ENCODE measurements at regions not wholly inside any gene's neighbourhood (a gene's known extent, or its start where the extent isn't known, plus 50 kb on each side); places are given as distances from the start of the nearest gene placed in this dataset.

DNA sequence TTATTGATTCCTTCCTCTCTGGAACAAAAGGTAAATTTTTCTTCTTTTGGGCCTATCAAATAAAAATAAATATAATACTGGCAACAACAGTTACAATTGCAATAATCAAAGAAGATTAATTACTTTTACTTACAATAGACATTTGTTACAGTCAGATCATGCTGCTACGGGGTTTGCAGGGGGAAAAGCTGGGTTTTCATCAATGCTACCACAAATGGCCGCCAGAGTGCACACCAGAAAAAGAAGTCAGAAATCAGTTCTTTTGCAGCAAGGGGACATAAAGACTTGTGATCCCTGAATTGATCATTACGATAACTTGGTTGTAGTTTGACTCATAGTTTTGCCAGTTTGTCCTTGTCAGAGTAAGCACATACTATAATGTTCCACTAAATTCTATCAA, 714.5 kb upstream of the EYS start:
- peak; percentile 22 for DNase-seq (ENCODE audit: extremely low spot score)
- ChIA-PET POLR2A (no interaction called here), CTCF (no interaction called here)
- no peak for TF ChIP-seq TARDBP (IDR thresholded peaks at IDR 0.05)

DNA sequence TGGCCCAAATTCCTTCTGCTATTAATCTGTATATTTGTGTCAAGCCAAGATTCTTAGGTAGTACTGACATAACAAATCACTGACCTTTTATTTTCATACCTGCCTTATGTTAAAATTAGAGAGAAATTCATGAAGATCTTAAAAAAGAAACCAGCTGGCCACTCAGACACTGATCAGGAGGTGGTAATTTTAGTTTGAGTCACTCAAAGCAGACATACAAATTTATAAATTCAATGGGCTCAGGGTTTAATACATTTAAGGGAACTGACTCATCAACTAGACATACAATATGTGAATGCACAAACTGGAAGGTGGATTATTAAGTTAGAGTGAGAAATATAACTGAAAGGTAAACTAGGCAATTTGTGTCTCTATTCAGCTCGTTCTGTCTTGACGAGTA, 711.9 kb upstream of the EYS start:
- CTCF ChIA-PET: no interaction called here
- DNase-seq (ENCODE audit: extremely low spot score): no peak
- no peak for TF ChIP-seq FOXM1 (IDR thresholded peaks at IDR 0.05; ENCODE audit: borderline replicate concordance)
- TF ChIP-seq ZNF384 (IDR thresholded peaks at IDR 0.05): no peak
- TF ChIP-seq, protein P1, sequence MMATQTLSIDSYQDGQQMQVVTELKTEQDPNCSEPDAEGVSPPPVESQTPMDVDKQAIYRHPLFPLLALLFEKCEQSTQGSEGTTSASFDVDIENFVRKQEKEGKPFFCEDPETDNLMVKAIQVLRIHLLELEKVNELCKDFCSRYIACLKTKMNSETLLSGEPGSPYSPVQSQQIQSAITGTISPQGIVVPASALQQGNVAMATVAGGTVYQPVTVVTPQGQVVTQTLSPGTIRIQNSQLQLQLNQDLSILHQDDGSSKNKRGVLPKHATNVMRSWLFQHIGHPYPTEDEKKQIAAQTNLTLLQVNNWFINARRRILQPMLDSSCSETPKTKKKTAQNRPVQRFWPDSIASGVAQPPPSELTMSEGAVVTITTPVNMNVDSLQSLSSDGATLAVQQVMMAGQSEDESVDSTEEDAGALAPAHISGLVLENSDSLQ (IDR thresholded peaks at IDR 0.05): no peak
- no peak for TF ChIP-seq SUZ12 (IDR thresholded peaks at IDR 0.05)
- TF ChIP-seq HDGF (IDR thresholded peaks at IDR 0.05; ENCODE audit: borderline replicate concordance): no peak
- no peak for TF ChIP-seq ARNT (IDR thresholded peaks at IDR 0.05)
- no peak for TF ChIP-seq L3MBTL2 (conservative IDR thresholded peaks at IDR 0.05)
- no peak for TF ChIP-seq SP1 (IDR thresholded peaks at IDR 0.05)
- TF ChIP-seq TARDBP (IDR thresholded peaks at IDR 0.05): no peak
- no peak for TF ChIP-seq LEF1 (IDR thresholded peaks at IDR 0.05; ENCODE audit: borderline replicate concordance)
- no peak for TF ChIP-seq BHLHE40 (IDR thresholded peaks at IDR 0.05; ENCODE audit: borderline replicate concordance)
- no peak for TF ChIP-seq FOXK2 (IDR thresholded peaks at IDR 0.05)
- TF ChIP-seq FOXA1 (IDR thresholded peaks at IDR 0.05): no peak
- TF ChIP-seq NFRKB (IDR thresholded peaks at IDR 0.05): no peak
- TF ChIP-seq CTBP1 (IDR thresholded peaks at IDR 0.05; ENCODE audit: borderline replicate concordance): no peak
- TF ChIP-seq ELF4 (IDR thresholded peaks at IDR 0.05): no peak
- POLR2A ChIA-PET: no interaction called here

DNA sequence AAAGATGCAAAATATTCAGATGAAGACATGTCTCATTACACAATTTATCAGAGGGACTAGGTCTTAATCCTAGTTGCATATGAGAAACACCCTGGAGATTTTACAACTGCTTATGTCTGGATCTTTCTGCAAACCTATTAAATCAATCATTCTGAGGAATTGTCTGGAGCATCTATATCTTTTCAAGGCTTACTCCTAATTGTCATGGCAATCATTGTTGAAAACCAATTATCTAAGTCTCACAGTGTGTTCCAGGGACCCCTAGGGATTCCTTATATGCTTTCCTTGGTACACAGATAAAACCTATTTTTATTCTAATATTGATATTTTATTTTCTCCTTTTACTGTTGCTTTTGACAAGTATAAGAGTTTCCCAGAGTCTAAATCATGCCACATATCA, 696.9 kb upstream of the EYS start:
- DNase-seq (ENCODE audit: extremely low spot score): no peak
- TF ChIP-seq FOXM1 (IDR thresholded peaks at IDR 0.05; ENCODE audit: borderline replicate concordance) (no peak), FOXA1 (IDR thresholded peaks at IDR 0.05) (no peak), L3MBTL2 (conservative IDR thresholded peaks at IDR 0.05) (no peak), FOXK2 (IDR thresholded peaks at IDR 0.05) (no peak), BHLHE40 (IDR thresholded peaks at IDR 0.05; ENCODE audit: borderline replicate concordance) (no peak), ZNF384 (IDR thresholded peaks at IDR 0.05) (no peak)
- POLR2A ChIA-PET: no interaction called here
- CTCF ChIA-PET: no interaction called here

DNA sequence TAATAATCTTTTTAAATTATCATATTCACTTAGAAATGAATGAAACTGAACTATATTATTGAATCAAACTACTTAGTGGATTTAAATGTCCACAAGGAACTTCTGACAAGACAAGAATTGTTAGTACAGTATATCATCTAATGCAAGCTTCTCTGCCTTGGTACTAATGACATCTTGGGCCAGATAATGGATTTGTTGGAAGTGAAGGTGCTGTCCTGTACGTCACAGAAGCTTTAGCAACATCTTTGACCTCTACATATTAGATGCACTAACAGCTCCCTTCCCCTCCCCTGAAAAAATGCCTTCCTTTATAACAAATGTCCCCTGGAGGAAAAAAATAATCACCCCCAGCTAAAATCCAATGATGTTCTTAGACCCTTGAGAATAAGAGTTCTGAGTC, 695.8 kb upstream of the EYS start:
- ChIA-PET POLR2A (no interaction called here), CTCF (no interaction called here)
- TF ChIP-seq ZNF384 (IDR thresholded peaks at IDR 0.05) (no peak), ARNT (IDR thresholded peaks at IDR 0.05) (no peak), NFRKB (IDR thresholded peaks at IDR 0.05) (no peak), L3MBTL2 (conservative IDR thresholded peaks at IDR 0.05) (no peak), CTBP1 (IDR thresholded peaks at IDR 0.05; ENCODE audit: borderline replicate concordance) (no peak), SUZ12 (IDR thresholded peaks at IDR 0.05) (no peak), LEF1 (IDR thresholded peaks at IDR 0.05; ENCODE audit: borderline replicate concordance) (no peak), FOXK2 (IDR thresholded peaks at IDR 0.05) (no peak), BHLHE40 (IDR thresholded peaks at IDR 0.05; ENCODE audit: borderline replicate concordance) (no peak)
- TF ChIP-seq, protein P1 (IDR thresholded peaks at IDR 0.05): no peak
- DNase-seq (ENCODE audit: extremely low spot score): no peak

DNA sequence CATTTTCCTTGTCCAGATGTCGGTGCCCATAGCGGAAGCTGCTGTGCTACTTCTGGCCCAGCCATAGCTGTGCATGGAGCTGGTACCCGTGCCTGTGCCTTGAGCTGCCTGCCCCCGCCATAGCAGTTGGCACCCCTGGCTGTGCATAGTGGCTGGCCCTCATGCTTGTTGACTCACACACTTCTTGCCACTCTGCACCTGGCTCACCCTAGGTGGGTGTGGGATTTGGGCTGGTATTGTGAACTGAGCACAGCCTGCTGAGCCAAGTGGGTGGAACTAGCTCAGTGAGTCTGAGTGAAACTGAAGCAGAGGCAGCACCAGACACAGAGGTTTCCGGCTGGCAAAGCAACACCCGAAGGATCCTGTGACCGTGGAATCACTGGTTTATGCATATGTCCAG, 689.5 kb upstream of the EYS start:
- TF ChIP-seq NFRKB (IDR thresholded peaks at IDR 0.05) (no peak), ELF4 (IDR thresholded peaks at IDR 0.05) (no peak), ZNF384 (IDR thresholded peaks at IDR 0.05) (no peak), FOXA1 (IDR thresholded peaks at IDR 0.05) (no peak), L3MBTL2 (conservative IDR thresholded peaks at IDR 0.05) (no peak), SP1 (IDR thresholded peaks at IDR 0.05) (no peak), FOXM1 (IDR thresholded peaks at IDR 0.05; ENCODE audit: borderline replicate concordance) (no peak), BHLHE40 (IDR thresholded peaks at IDR 0.05; ENCODE audit: borderline replicate concordance) (no peak), LEF1 (IDR thresholded peaks at IDR 0.05; ENCODE audit: borderline replicate concordance) (no peak), ARNT (IDR thresholded peaks at IDR 0.05) (no peak)
- TF ChIP-seq, protein P1 (IDR thresholded peaks at IDR 0.05): no peak
- ChIA-PET CTCF (no interaction called here), POLR2A (no interaction called here)
- DNase-seq (ENCODE audit: extremely low spot score): no peak

DNA sequence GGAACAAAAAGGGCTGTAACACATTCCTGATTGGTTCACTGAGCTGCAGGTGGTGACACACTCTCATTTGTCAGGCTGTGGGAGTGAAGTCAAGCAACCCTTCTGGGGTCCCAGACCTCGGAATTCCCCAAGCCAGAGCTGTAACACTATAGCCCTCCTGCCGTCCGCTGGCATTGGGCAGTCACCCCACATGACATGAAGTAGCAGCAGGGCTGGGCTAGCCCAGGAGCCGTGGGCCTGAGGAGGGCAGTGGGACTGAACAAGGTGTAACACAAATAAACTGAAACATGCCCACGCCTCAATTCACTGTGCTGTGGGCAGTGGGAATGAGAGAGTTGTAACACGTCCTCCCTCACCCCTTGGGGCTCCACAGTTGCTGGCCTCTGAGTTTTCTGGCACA, 689.1 kb upstream of the EYS start:
- CTCF ChIA-PET: interaction anchor here (0.6 kb wide), 1 partner anchor 1305 kb away, joined by 3 read pairs; no protein-coding TSS in a partner anchor
- DNase-seq (ENCODE audit: extremely low spot score): no peak
- no peak for TF ChIP-seq HDGF (IDR thresholded peaks at IDR 0.05; ENCODE audit: borderline replicate concordance)
- no peak for TF ChIP-seq SUZ12 (IDR thresholded peaks at IDR 0.05)
- no peak for TF ChIP-seq LEF1 (IDR thresholded peaks at IDR 0.05; ENCODE audit: borderline replicate concordance)
- TF ChIP-seq FOXK2 (IDR thresholded peaks at IDR 0.05): no peak
- no peak for TF ChIP-seq BHLHE40 (IDR thresholded peaks at IDR 0.05; ENCODE audit: borderline replicate concordance)
- no peak for TF ChIP-seq TARDBP (IDR thresholded peaks at IDR 0.05)
- no peak for TF ChIP-seq FOXM1 (IDR thresholded peaks at IDR 0.05; ENCODE audit: borderline replicate concordance)
- no peak for TF ChIP-seq ZNF384 (IDR thresholded peaks at IDR 0.05)
- TF ChIP-seq ARNT (IDR thresholded peaks at IDR 0.05): no peak
- TF ChIP-seq ELF4 (IDR thresholded peaks at IDR 0.05): no peak
- no peak for TF ChIP-seq NFRKB (IDR thresholded peaks at IDR 0.05)
- POLR2A ChIA-PET: no interaction called here

DNA sequence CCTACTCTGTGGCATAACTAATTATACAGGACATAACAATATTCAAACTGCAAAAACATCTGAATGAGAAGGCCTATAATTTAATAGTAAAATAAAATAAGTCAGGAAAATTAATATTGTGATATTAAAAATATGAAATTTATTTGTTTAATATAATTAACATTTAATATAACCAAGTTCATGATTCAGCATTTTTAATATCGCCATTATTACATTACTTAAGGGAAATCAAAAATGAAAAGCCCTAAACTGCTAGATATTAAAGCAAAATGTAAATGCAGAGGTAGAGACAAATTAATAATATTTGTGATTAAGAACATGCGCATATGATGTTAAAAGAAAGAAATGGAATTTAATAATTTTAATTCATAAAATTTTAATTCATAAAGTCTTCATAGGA, 683.4 kb upstream of the EYS start:
- ChIA-PET POLR2A (no interaction called here), CTCF (no interaction called here)
- no peak for DNase-seq (ENCODE audit: extremely low spot score)
- TF ChIP-seq HDGF (IDR thresholded peaks at IDR 0.05; ENCODE audit: borderline replicate concordance) (no peak), FOXA1 (IDR thresholded peaks at IDR 0.05) (no peak), SUZ12 (IDR thresholded peaks at IDR 0.05) (no peak), LEF1 (IDR thresholded peaks at IDR 0.05; ENCODE audit: borderline replicate concordance) (no peak), FOXM1 (IDR thresholded peaks at IDR 0.05; ENCODE audit: borderline replicate concordance) (no peak), TARDBP (IDR thresholded peaks at IDR 0.05) (no peak), ELF4 (IDR thresholded peaks at IDR 0.05) (no peak), NFRKB (IDR thresholded peaks at IDR 0.05) (no peak), CTBP1 (IDR thresholded peaks at IDR 0.05; ENCODE audit: borderline replicate concordance) (no peak), SP1 (IDR thresholded peaks at IDR 0.05) (no peak), FOXK2 (IDR thresholded peaks at IDR 0.05) (no peak), ARNT (IDR thresholded peaks at IDR 0.05) (no peak), ZNF384 (IDR thresholded peaks at IDR 0.05) (no peak), L3MBTL2 (conservative IDR thresholded peaks at IDR 0.05) (no peak), BHLHE40 (IDR thresholded peaks at IDR 0.05; ENCODE audit: borderline replicate concordance) (no peak)
- TF ChIP-seq, protein P1 (IDR thresholded peaks at IDR 0.05): no peak
